Adipose tissue (tissue), 3 donors: ENCODE measurements at regions not wholly inside any gene's neighbourhood (a gene's known extent, or its start where the extent isn't known, plus 50 kb on each side); places are given as distances from the start of the nearest gene placed in this dataset.
"Not testable (repeated sequence)": the region's sequence is repeated elsewhere in the genome, so short reads cannot be mapped to it uniquely, and the experiment has no call there.

ENCODE experiments used
- H3K27ac ChIP-seq: one replicate; pipeline ENCODE4 v1.5.1; 2013; ENCODE audit warnings: low read depth, low read length
- WGBS, 3 donors: extraction: QIAGEN DNeasy Blood & Tissue Kit; methylation state at CpG; one replicate each; pipeline ENCODE4 v1.1.7; 2013; 5-methylcytosine and 5-hydroxymethylcytosine counted together
- donor health status: healthy with polysubstance abuse.
- donor health status: Bipolar disorder and iron deficiency.
- donor health status: healthy.

GRCh38 chr17:14460516-14461226 is 159.8 kb downstream of the HS3ST3B1 start:
- no peak overlapping the region for H3K27ac ChIP-seq
- 71 to 84% (median 76%) methylated on average over 2 of the region's 2 CpGs for WGBS, 3 donors

- WGBS, 3 donors = 54 to 81% (median 75%) methylated on average over 5 of the region's 5 CpGs
- H3K27ac ChIP-seq = no peak overlapping the region
Measured at GRCh38 chr17:14459955-14460354, 159.1 kb downstream of the HS3ST3B1 start.

DNA sequence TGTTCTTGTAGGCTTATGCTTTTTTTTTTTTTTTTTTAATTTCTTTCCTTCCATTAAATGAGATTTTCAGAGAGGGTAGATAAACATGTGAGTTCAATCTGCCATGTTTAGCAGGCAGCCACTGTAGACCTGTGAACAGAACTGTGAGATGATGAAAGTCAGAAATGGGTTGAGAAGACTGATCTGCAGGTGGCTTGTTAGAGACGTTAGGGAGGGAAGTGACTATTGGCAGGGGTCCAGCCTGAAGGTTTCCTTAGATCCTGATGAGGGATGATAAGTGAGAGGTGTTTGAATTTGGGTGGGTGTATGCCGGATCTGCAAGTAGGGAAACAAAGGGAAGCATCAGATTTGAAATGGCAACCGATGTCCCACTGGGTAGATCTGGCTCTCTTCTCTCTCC is 157.8 kb downstream of the HS3ST3B1 start:
- no peak overlapping the region for H3K27ac ChIP-seq
- WGBS, 3 donors = 36 to 43% (median 42%) methylated on average over 3 of the region's 3 CpGs

DNA sequence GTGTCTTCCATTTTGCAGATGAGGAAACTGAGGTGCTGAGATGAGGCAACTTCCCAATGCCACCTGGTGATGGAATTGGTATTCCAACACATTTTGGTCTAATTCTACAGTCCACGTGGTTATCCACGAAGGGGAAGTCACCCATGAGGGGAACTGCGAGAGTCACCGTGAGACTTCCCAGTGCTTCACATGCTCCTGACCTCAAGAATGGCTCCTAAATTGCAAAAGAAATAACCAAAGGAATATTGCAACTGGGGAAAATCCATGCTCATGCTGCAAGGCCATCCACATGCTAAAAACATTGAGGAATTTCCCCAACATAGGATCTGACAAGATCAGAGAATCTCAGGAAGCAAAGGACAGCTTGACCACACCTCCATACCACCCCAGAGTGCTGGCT is 153.9 kb downstream of the HS3ST3B1 start:
- 67 to 85% (median 75%) methylated on average over 4 of the region's 4 CpGs for WGBS, 3 donors

DNA sequence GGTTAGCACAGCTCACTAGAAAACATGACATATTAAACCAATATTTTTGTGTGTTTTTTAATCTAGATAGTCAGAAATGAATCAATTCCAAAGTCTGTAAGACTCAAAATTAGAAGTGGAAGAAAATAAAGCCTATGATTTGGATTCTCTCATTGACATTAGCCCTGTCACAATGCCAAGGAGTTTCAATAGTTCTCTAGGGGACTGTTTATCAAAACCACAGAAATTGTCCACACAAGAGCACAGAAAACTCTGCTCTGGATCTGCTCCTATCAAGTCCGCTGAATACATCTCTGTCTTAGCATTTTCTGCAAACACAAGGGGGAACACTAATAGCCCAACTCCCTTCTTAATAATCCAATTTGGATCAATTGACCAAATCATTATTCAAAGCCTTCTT is 152.0 kb downstream of the HS3ST3B1 start:
- WGBS, 3 donors = 61 to 82% (median 82%) methylated on average over 1 of the region's 1 CpG
- no peak overlapping the region for H3K27ac ChIP-seq

More for the DNA sequence above, 153.9 kb downstream of the HS3ST3B1 start:
- no peak overlapping the region for H3K27ac ChIP-seq

GRCh38 chr17:14451729-14452191 is 150.9 kb downstream of the HS3ST3B1 start:
- 20 to 46% (median 41%) methylated on average over 11 of the region's 11 CpGs for WGBS, 3 donors
- no peak overlapping the region for H3K27ac ChIP-seq

DNA sequence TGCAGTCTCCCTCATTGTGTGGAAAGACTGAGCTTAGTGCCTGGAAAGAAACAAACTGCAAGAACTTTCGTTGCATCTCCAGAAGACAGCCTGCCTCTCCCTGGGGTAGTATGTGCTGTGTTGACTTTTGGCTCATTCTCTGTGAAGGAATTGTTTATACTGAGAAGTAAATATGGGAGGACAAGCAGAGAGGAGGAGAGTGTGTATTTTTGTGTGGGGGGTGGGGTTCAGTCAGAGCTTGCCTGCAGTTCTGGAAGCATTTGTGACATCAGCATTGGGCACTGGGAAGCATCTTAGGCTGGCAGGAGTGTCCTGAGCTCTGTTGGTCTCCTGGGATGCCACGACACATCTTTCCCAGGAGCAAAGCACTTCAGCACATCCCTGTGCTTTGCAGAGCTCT is 147.9 kb downstream of the HS3ST3B1 start:
- H3K27ac ChIP-seq = no peak overlapping the region
- 52 to 69% (median 68%) methylated on average over 2 of the region's 2 CpGs for WGBS, 3 donors

GRCh38 chr17:14446825-14447224 is 145.9 kb downstream of the HS3ST3B1 start:
- WGBS, 3 donors = 60 to 79% (median 71%) methylated on average over 2 of the region's 2 CpGs
- H3K27ac ChIP-seq = no peak overlapping the region

DNA sequence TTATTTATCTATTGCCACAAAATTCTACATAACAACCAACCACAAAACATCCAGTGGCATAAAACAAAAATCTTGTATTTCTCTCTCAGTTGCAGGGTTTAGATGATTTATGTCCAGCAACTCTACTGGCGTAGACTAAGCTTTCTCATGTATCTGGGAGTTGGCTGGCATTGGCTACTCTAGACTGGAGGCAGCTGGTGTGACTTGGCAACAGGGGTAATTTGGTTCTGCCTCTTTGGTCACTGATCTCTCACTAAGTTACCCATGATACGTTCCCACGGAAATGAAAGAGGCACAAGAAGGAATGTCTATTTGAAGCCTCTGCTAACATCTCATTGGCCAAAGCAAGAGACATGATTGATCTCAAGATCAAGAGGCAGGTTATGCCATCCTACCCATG is 144.0 kb downstream of the HS3ST3B1 start:
- no peak overlapping the region for H3K27ac ChIP-seq
- WGBS, 3 donors = 83 to 97% (median 93%) methylated on average over 3 of the region's 3 CpGs

DNA sequence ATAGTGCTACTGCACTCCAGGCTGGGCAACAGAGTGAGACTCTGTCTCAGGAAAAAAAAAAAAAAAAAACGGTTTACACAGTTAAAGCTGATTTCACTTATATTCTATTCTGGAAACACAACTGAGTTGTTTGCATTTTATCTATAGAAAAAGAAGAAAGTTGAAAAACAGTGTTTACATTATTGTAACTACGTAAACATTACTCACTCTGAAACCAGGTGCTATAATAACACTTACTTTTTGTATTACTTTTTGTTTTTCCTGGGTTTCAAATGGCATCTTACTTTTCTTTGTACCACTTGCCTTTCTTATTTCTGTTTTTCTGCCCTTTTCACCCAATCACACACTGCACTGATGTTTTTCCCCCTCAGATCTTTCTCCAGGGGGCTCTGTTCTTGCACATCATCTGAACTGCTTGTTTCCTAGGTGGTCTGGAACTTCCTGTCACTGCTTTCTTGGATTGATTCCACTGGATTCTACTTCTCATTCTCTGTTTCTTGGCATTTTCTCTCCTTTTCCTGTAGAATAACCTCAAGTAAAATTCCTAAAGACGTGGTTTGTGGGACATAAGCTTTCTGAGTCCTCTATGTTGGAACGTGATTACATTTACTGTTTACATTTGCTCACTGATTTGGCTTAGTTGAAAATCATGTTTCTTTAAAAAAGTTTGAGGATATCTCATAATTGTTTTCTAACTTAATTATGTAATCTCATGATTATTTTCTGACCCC is 142.1 kb downstream of the HS3ST3B1 start:
- WGBS, 3 donors = 40 to 63% (median 57%) methylated on average over 4 of the region's 4 CpGs

GRCh38 chr17:14437176-14437575 is 136.3 kb downstream of the HS3ST3B1 start:
- no peak overlapping the region for H3K27ac ChIP-seq
- WGBS, 3 donors = 71 to 81% (median 72%) methylated on average over 4 of the region's 4 CpGs

More for the DNA sequence above, 142.1 kb downstream of the HS3ST3B1 start:
- no peak overlapping the region for H3K27ac ChIP-seq

DNA sequence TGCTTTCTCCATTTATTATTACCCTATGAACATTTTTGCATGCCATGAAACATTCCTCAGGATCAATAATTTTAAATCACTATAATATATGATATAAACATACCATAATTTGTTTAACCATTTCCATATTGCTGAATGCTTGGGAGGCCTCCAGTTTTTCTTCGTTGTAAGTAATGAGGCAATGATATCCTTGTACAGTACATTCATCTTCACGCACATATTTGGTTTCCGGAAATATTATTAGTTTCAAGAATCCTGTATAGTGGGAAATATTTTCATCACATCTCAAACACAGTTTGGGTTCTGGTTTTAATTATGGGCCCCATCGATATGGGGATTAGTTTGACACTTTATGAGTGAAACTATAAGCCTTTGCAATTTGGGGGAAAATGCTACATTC is 135.4 kb downstream of the HS3ST3B1 start:
- WGBS, 3 donors = 80 to 88% (median 82%) methylated on average over 4 of the region's 4 CpGs
- H3K27ac ChIP-seq = no peak overlapping the region

- H3K27ac ChIP-seq = no peak overlapping the region
Measured at GRCh38 chr17:14434506-14434905, 133.6 kb downstream of the HS3ST3B1 start.

DNA sequence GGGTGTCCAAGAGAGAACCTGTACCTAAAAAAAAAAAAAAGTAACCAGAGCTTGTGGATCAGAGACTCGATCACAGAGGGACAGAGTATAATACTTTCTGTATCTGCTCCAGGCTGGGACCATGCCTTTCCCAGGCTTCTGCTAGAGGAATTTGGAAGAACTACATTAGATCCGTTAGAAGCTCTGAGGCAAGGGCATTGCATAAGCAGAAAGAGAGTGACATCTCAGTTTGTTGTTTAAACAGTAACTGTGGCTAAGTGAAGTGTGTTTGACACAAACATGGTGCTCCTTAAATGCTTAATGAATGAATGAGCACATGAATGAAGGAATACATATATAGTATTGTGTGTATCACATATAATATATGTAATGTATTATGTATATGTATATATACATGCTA is 131.2 kb downstream of the HS3ST3B1 start:
- H3K27ac ChIP-seq = no peak overlapping the region
- 61 to 77% (median 67%) methylated on average over 2 of the region's 2 CpGs for WGBS, 3 donors

DNA sequence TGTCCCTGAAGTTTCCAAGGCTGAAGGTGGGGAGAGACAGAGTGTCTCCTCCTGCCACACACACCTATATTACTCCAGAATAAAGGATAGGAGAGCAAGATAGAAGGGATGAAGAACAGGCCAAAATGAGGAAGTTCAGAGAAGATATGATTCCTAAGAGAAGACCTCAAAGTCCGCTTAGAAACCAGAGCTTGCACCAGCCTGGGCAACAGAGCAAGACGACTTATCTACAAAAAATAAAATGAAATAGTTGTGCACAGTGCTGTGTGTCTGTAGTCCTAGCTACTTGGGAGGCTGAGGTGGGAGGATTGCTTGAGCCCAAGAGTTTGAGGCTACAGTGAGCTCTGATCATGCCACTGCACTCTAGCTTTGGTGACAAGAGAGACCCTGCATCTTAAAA is 128.2 kb downstream of the HS3ST3B1 start:
- no peak overlapping the region for H3K27ac ChIP-seq
- WGBS, 3 donors = 67 to 81% (median 78%) methylated on average over 2 of the region's 2 CpGs

DNA sequence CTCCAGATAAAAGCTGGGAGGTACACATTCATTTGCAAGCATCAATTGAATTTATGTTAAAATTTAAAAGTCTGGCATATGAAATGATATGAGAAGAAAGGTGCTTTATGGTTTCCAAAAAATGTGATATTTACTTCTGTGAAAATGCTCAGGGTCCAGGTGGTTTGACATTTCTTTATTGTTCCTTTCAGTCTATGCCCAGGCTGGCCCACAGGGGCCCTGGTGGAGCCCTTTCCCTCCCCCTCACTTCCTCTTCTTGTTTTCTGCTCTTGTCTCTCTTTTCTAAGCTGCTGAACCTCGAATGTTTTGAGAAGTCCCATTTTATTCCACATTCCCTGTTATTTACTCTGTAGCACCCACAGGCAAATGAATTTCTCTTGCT is 127.8 kb downstream of the HS3ST3B1 start:
- 6 to 17% (median 16%) methylated on average over 1 of the region's 1 CpG for WGBS, 3 donors
- H3K27ac ChIP-seq = no peak overlapping the region

- H3K27ac ChIP-seq = no peak overlapping the region
- WGBS, 3 donors = 39 to 41% (median 39%) methylated on average over 14 of the region's 14 CpGs
Measured at GRCh38 chr17:14427900-14428647, 127.2 kb downstream of the HS3ST3B1 start.

DNA sequence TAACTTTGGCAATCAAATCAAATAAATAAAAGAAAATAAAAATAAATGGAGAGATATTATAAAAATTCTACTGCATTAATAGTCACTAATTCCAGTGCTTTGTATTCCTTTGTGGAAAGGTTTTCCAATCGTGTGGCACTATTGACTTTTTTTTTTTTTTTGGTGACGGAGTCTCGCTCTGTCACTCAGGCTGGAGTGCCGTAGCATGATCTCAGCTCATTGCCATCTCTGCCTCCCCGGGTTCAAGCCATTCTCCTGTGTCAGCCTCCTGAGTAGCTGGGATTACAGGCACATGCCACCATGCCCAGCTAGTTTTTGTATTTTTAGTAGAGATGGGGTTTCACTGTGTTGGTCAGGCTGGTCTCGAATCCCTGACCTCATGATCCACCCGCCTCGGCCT is 122.3 kb downstream of the HS3ST3B1 start:
- WGBS, 3 donors = 79 to 93% (median 88%) methylated on average over 8 of the region's 8 CpGs
- H3K27ac ChIP-seq = not testable (repeated sequence)

GRCh38 chr17:14417336-14417735 is 116.5 kb downstream of the HS3ST3B1 start:
- no peak overlapping the region for H3K27ac ChIP-seq
- WGBS, 3 donors = 42 to 78% (median 69%) methylated on average over 1 of the region's 1 CpG
